Stimulated activated memory B cell treated with anti-CD40 and anti-IgM and Interleukin-4, amounts not matched to agents 10 μg/mL and 1 μg/mL and 100 μg/mL, for 72 hours (primary cell): ENCODE measurements at regions not wholly inside any gene's neighbourhood (a gene's known extent, or its start where the extent isn't known, plus 50 kb on each side); places are given as distances from the start of the nearest gene placed in this dataset.

Experiments
- ATAC-seq: fragments of 150-1000 bp; cut with Tn5 transposase; 2 replicates; pipeline ENCODE4 v1.10.0; 2021
- H3K27ac Mint-ChIP-seq: one replicate; pipeline ENCODE4 v1.8.0; 2022; ENCODE audit warnings: mild to moderate bottlenecking, mixed read lengths
- H3K27me3 Mint-ChIP-seq: one replicate; pipeline ENCODE4 v1.8.0; 2022; ENCODE audit warnings: mixed read lengths
- H3K36me3 Mint-ChIP-seq: one replicate; pipeline ENCODE4 v1.8.0; 2022; ENCODE audit warnings: mixed read lengths
- H3K4me1 Mint-ChIP-seq: one replicate; pipeline ENCODE4 v1.8.0; 2022; ENCODE audit warnings: mixed read lengths
- H3K4me3 Mint-ChIP-seq: one replicate; pipeline ENCODE4 v1.8.0; 2022; ENCODE audit warnings: mild to moderate bottlenecking, moderate library complexity, mixed read lengths
- H3K9me3 Mint-ChIP-seq: one replicate; pipeline ENCODE4 v1.8.0; 2022; ENCODE audit warnings: mixed read lengths

DNA sequence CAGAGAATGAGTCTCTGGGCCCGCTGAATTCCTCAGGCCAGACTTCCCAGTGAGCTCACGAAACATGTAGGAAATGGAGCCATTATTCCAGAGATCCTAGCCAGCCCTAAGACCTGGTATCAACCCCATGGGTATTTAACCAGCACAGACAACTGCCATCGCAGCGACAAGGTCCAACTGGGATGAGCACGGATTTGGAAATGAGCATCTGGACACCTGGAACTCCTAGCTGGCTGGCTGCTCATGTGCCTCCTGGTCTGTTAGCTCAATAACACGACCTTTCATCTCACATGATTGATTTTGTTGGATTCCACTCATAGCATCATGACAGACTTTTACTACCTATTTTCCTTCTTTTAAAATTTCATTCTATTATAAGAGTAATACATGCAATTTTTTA, 51.0 kb downstream of the POU3F3 start:
- Mint-ChIP-seq H3K27me3 (peaks cover 9% of the 10 kb centered on the region), H3K27ac (no peak overlapping the region), H3K9me3 (no peaks in the 10 kb centered on the region), H3K4me1 (no peaks in the 10 kb centered on the region), H3K4me3 (no peak overlapping the region), H3K36me3 (no peaks in the 10 kb centered on the region)
- no peak for ATAC-seq

DNA sequence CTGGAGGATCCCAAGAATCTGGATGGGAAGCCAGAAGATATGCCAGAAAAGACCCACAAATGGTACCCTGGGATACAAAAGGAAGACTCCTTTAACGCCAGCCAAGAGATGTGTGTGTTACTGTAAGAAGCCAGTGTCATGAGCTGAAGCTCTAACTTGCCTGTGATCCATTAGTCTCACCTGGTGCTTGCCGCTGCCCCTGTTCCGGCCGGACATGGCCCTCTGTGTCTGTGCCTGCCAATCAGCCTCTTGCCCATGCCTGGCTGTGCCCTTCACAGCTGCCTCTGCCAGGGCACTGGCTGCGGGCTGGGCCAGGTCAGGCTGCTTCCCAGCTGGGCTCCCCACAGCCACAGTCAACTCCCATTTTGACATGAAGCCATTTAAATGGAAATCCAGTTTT, 55.4 kb downstream of the POU3F3 start:
- peaks cover 9% of the 10 kb centered on the region for H3K27me3 Mint-ChIP-seq
- no peak overlapping the region for H3K27ac Mint-ChIP-seq
- H3K4me3 Mint-ChIP-seq = no peak overlapping the region
- no peak for ATAC-seq
- H3K4me1 Mint-ChIP-seq = peaks cover 2% of the 10 kb centered on the region
- H3K9me3 Mint-ChIP-seq = no peaks in the 10 kb centered on the region
- no peaks in the 10 kb centered on the region for H3K36me3 Mint-ChIP-seq

GRCh38 chr2:104914509-104914908, 60.6 kb downstream of the POU3F3 start:
- Mint-ChIP-seq H3K4me1 (peaks cover 14% of the 10 kb centered on the region), H3K36me3 (no peaks in the 10 kb centered on the region), H3K4me3 (no peak overlapping the region), H3K27ac (peak overlapping the region; percentile 0), H3K27me3 (no peaks in the 10 kb centered on the region), H3K9me3 (no peaks in the 10 kb centered on the region)
- ATAC-seq = peak; percentile 51

- peak; percentile 54 for ATAC-seq
- H3K4me1 Mint-ChIP-seq = peaks cover 14% of the 10 kb centered on the region
- H3K27me3 Mint-ChIP-seq = no peaks in the 10 kb centered on the region
- no peak overlapping the region for H3K4me3 Mint-ChIP-seq
- H3K27ac Mint-ChIP-seq = peak overlapping the region; percentile 0
- H3K36me3 Mint-ChIP-seq = no peaks in the 10 kb centered on the region
- no peaks in the 10 kb centered on the region for H3K9me3 Mint-ChIP-seq
These were observed 61.3 kb downstream of the POU3F3 start for GRCh38 chr2:104915107-104915793.

DNA sequence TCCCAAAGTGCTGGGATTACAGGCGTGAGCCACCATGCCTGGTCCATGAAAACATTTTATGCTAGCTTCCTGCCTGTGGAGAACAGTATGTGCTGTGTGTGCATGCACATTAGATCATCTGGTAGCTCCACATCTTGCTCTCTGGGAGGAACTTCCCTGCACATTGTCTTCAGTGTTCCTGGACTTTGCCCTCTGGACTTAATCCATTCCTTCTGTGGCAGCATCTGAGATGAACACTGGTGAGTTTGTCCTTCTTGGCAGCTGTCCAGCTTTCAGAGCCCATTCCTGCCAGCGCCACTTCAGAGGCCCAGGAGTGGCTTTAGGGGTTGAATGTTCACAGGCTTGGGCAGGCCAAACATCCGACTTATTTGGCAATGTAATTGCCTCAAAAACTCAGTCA, 65.2 kb downstream of the POU3F3 start:
- Mint-ChIP-seq H3K27me3 (no peaks in the 10 kb centered on the region), H3K4me1 (peaks cover 20% of the 10 kb centered on the region), H3K27ac (no peak overlapping the region), H3K36me3 (peaks cover 10% of the 10 kb centered on the region), H3K9me3 (peaks cover 5% of the 10 kb centered on the region), H3K4me3 (no peak overlapping the region)
- ATAC-seq = no peak

- no peak for ATAC-seq
- Mint-ChIP-seq H3K4me3 (no peak overlapping the region), H3K27ac (no peak overlapping the region), H3K4me1 (peaks cover 12% of the 10 kb centered on the region), H3K27me3 (no peaks in the 10 kb centered on the region), H3K36me3 (peaks cover 10% of the 10 kb centered on the region), H3K9me3 (peaks cover 7% of the 10 kb centered on the region)
These were observed 69.8 kb downstream of the POU3F3 start for GRCh38 chr2:104923665-104924064.

DNA sequence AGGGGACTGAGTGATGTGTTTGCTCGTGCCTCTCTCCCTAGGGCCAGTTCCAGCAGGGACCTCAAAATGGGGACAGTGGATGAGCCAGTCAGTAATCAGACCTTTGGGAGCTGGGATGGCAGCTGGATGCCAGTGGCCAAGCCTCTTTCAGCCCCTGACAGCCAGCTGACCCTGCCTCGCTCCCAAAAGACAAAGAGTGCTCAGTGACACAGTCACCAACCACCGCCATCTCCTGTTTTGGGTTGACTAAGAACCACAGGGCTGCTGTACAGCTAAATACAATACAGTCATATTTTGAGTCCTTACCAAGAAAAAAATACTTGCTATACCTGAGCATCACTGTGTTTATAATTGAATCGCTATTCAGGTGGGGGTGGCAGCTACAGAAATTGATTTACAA, 75.7 kb downstream of the POU3F3 start:
- H3K27me3 Mint-ChIP-seq = peaks cover 7% of the 10 kb centered on the region
- no peak for ATAC-seq
- no peak overlapping the region for H3K4me3 Mint-ChIP-seq
- H3K9me3 Mint-ChIP-seq = peaks cover 3% of the 10 kb centered on the region
- H3K27ac Mint-ChIP-seq = no peak overlapping the region
- peaks cover 12% of the 10 kb centered on the region for H3K4me1 Mint-ChIP-seq
- no peaks in the 10 kb centered on the region for H3K36me3 Mint-ChIP-seq

DNA sequence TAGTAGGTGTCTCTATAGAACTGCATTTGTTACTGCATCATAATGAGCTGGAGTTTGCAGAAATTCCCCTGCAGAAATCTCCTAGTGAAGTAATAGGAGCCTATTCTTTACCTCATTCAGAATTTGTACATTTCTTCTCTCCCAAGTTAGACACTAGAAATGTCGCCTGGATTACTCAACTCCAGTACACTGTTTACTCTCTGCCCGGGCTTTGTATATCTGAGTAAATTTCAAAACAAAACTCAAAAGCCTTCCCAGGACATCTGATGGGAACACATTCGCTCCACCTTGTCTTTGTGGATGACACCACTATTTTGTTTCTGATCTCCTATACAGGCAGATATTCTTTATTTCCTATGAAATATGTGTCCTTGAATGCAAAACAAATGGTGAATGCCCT, 76.8 kb downstream of the POU3F3 start:
- no peak overlapping the region for H3K4me3 Mint-ChIP-seq

DNA sequence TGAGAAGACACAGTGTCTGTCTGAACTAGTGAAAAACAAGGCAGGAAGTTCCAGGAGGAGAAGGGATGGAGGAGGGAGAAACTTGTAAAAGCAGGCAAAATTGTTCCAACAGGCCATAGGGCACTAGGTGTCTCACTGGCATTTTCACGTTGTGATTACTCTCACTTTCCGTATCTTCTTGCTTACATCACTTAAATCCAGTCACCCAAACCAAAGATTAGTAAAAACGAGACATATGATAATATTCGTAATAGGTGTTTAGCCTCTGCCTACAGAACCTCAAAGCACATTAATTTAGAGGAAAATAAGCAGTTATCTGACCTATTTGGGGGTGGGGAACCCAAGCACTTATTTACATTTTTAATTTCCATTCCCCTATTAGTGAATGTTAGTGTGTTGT, 78.3 kb downstream of the POU3F3 start:
- Mint-ChIP-seq H3K27ac (no peak overlapping the region), H3K27me3 (peaks cover 7% of the 10 kb centered on the region), H3K9me3 (no peaks in the 10 kb centered on the region), H3K36me3 (no peaks in the 10 kb centered on the region), H3K4me1 (peaks cover 10% of the 10 kb centered on the region), H3K4me3 (no peak overlapping the region)
- ATAC-seq = no peak

More for the DNA sequence above, 76.8 kb downstream of the POU3F3 start:
- H3K27ac Mint-ChIP-seq = no peak overlapping the region
- peaks cover 7% of the 10 kb centered on the region for H3K27me3 Mint-ChIP-seq
- H3K4me1 Mint-ChIP-seq = peaks cover 10% of the 10 kb centered on the region
- ATAC-seq = no peak
- H3K9me3 Mint-ChIP-seq = peaks cover 3% of the 10 kb centered on the region
- no peaks in the 10 kb centered on the region for H3K36me3 Mint-ChIP-seq

DNA sequence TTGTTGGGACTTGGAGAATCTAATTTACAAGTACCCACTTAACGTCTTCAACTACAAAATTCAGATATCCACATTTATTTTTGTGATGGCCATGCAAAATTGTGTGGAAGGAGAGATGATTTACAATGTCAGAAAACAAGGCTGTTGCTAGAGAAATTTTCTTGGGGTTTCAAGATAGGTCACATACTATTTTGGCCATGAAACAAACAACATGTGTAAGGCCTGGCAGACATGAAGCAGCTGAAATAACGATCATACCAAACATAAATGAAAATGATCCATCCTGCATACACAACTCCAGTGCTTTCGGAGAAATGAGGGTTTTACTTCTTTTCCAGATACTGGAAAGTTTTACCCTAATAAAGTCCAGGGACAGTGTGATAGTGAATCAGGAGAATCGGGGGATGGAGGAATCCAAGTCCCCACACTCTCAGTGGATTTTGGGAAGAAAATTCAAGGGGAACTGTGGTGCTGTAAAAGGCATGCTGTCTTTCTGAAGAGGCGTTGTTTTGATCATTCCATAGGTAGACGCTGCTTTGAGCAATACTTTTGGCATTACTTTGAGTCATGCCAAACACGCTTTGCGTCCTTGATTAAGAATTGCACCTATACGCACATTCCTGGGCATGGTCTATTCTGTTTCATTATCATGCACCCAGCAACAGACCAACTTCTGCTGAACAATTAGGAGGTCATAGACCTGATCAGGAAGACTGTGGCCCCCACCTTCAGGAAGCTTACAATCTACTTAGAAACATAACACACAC, 79.4 kb downstream of the POU3F3 start:
- peaks cover 13% of the 10 kb centered on the region for H3K4me1 Mint-ChIP-seq
- no peaks in the 10 kb centered on the region for H3K36me3 Mint-ChIP-seq
- no peak for ATAC-seq
- H3K9me3 Mint-ChIP-seq = no peaks in the 10 kb centered on the region
- H3K27ac Mint-ChIP-seq = no peak overlapping the region
- H3K27me3 Mint-ChIP-seq = peaks cover 7% of the 10 kb centered on the region
- H3K4me3 Mint-ChIP-seq = no peak overlapping the region

DNA sequence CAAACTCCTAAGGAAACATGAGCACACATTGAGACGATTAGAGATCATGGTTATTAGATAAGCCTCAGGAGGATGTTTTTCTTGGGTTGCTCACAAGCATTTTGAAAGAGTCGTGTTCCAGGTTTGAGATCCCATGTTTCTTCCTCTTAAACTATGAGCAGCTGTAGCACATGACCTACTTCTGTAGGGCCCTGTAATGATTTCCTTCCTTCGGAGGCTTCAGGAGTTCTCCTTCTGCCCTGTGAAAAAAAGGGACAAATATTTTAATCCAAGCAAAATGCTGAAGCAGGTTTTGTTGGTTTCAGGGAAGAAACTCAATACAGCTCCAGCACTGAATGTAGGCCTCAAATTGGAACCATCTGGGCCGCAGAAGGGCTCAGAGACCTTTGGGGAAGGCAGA, 82.6 kb downstream of the POU3F3 start:
- H3K9me3 Mint-ChIP-seq = no peaks in the 10 kb centered on the region
- peaks cover 27% of the 10 kb centered on the region for H3K4me1 Mint-ChIP-seq
- H3K27ac Mint-ChIP-seq = no peak overlapping the region
- H3K4me3 Mint-ChIP-seq = no peak overlapping the region
- ATAC-seq = no peak
- no peaks in the 10 kb centered on the region for H3K36me3 Mint-ChIP-seq
- no peaks in the 10 kb centered on the region for H3K27me3 Mint-ChIP-seq

- H3K4me3 Mint-ChIP-seq = peak overlapping the region; percentile 61
- peaks cover 18% of the 10 kb centered on the region for H3K4me1 Mint-ChIP-seq
- H3K9me3 Mint-ChIP-seq = no peaks in the 10 kb centered on the region
- H3K27me3 Mint-ChIP-seq = no peaks in the 10 kb centered on the region
- peak overlapping the region; percentile 46 for H3K27ac Mint-ChIP-seq
- ATAC-seq = peak; percentile 91
- no peaks in the 10 kb centered on the region for H3K36me3 Mint-ChIP-seq
These were observed 84.5 kb downstream of the POU3F3 start for GRCh38 chr2:104938231-104938941.

DNA sequence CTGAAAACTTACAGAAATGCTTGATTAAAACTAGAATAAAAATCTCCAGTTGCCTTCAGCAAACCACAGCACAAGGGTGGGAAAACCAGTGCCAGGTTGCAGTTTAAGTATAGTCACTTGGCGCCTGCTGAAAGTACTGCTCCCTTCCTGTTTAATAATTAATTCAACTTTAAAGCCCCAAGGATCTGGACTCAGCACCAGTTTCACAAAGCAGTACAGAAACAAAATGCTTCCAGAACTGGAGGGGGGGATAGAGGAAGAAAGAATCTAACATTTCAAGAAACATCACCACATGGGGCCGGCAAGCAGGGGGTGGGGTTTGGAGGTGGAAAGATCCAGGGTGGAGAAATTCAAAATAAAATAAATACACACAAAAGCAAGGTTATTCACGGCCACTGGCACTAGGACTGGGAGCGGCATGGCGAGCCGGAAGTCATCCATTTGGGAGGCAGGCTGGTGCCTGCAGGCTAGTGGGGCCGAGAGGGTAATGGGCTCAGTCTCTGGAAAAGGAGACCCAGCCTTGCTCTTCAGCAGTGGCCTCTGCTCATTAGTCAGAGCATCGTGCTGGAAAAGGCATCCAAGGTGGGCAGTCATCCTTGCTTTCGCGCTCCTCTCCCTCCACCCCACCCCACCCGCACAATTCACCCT, 85.8 kb downstream of the POU3F3 start:
- Mint-ChIP-seq H3K36me3 (no peaks in the 10 kb centered on the region), H3K9me3 (no peaks in the 10 kb centered on the region), H3K27ac (no peak overlapping the region), H3K4me3 (no peak overlapping the region), H3K4me1 (peaks cover 18% of the 10 kb centered on the region), H3K27me3 (no peaks in the 10 kb centered on the region)
- ATAC-seq = no peak

- Mint-ChIP-seq H3K27ac (no peak overlapping the region), H3K27me3 (no peaks in the 10 kb centered on the region), H3K9me3 (no peaks in the 10 kb centered on the region), H3K4me3 (no peak overlapping the region), H3K4me1 (peaks cover 5% of the 10 kb centered on the region), H3K36me3 (no peaks in the 10 kb centered on the region)
- no peak for ATAC-seq
These were observed 90.6 kb downstream of the POU3F3 start for GRCh38 chr2:104944495-104944894.

DNA sequence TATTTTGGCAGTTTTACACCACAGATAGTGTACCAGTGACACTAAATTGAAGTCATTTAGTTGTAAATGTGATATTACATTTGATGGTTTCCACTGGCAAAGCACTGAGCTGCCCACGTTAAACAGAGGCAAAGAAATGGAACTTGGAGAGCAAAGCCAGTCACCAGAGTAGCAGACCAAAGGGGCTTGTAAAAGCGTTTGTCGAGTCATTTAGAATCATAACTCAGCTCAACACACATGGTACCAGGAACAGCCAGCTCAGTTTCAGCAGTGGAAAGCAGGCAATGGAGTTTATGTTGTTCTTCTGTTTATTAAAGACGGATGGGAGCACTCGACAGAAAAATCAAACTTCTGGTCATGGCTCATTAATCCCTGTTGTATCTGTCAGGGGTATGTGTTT, 91.2 kb downstream of the POU3F3 start:
- Mint-ChIP-seq H3K36me3 (no peaks in the 10 kb centered on the region), H3K4me3 (no peak overlapping the region), H3K4me1 (no peaks in the 10 kb centered on the region), H3K9me3 (no peaks in the 10 kb centered on the region), H3K27ac (no peak overlapping the region), H3K27me3 (no peaks in the 10 kb centered on the region)
- ATAC-seq = no peak
